ENCODE measurements at regions not wholly inside any gene's neighbourhood (a gene's known extent, or its start where the extent isn't known, plus 50 kb on each side); places are given as distances from the start of the nearest gene placed in this dataset.

GRCh38 chr1:80427881-80428280 lies 1372.9 kb upstream of the ADGRL2 start:
- FAIRE-seq: no peak
- Histone ChIP-seq H3K27me3 (ENCODE audit: control insufficient read depth, insufficient read depth, low read length) (no peaks in the 10 kb centered on the region), H3K36me3 (ENCODE audit: control insufficient read depth in 2 of 3, insufficient read depth in 3 of 3, low read length in 3 of 3) (no peaks in the 10 kb centered on the region), H3K4me3 (ENCODE audit: low read length in 3 of 3) (no peak overlapping the region), H3K9ac (ENCODE audit: low read length in 3 of 3) (no peak overlapping the region), H3K27ac (ENCODE audit: low read depth in 2 of 2, low read length in 2 of 2) (no peak overlapping the region), H3K9me3 (ENCODE audit: control insufficient read depth in 2 of 3, insufficient read depth in 1 of 3, low read length in 3 of 3) (no peaks in the 10 kb centered on the region), H3K4me1 (ENCODE audit: control insufficient read depth in 2 of 3, insufficient read depth in 2 of 3, low read depth in 1 of 3, low read length in 3 of 3) (no peaks in the 10 kb centered on the region)
- intact Hi-C loops (cut with DNase I): no loop called here
- DNase-seq: no peak
- no peak for TF ChIP-seq CTCF (IDR thresholded peaks at IDR 0.05; ENCODE audit: borderline replicate concordance, extremely low read depth, insufficient read depth)

GRCh38 chr1:80424249-80424648 lies 1376.5 kb upstream of the ADGRL2 start:
- FAIRE-seq (no peak), DNase-seq (no peak)
- Histone ChIP-seq H3K9ac (ENCODE audit: low read length in 3 of 3) (no peak overlapping the region), H3K27me3 (ENCODE audit: control insufficient read depth, insufficient read depth, low read length) (no peaks in the 10 kb centered on the region), H3K36me3 (ENCODE audit: control insufficient read depth in 2 of 3, insufficient read depth in 3 of 3, low read length in 3 of 3) (no peaks in the 10 kb centered on the region), H3K27ac (ENCODE audit: low read depth in 2 of 2, low read length in 2 of 2) (no peak overlapping the region), H3K4me3 (ENCODE audit: low read length in 3 of 3) (no peak overlapping the region), H3K4me1 (ENCODE audit: control insufficient read depth in 2 of 3, insufficient read depth in 2 of 3, low read depth in 1 of 3, low read length in 3 of 3) (no peaks in the 10 kb centered on the region), H3K9me3 (ENCODE audit: control insufficient read depth in 2 of 3, insufficient read depth in 1 of 3, low read length in 3 of 3) (no peaks in the 10 kb centered on the region)
- intact Hi-C loops (cut with DNase I): no loop called here
- TF ChIP-seq CTCF (IDR thresholded peaks at IDR 0.05; ENCODE audit: borderline replicate concordance, extremely low read depth, insufficient read depth): no peak

- FAIRE-seq (no peak), DNase-seq (no peak)
- Histone ChIP-seq H3K36me3 (ENCODE audit: control insufficient read depth in 2 of 3, insufficient read depth in 3 of 3, low read length in 3 of 3) (no peaks in the 10 kb centered on the region), H3K4me3 (ENCODE audit: low read length in 3 of 3) (no peak overlapping the region), H3K9ac (ENCODE audit: low read length in 3 of 3) (no peak overlapping the region), H3K27ac (ENCODE audit: low read depth in 2 of 2, low read length in 2 of 2) (no peak overlapping the region), H3K9me3 (ENCODE audit: control insufficient read depth in 2 of 3, insufficient read depth in 1 of 3, low read length in 3 of 3) (no peaks in the 10 kb centered on the region), H3K4me1 (ENCODE audit: control insufficient read depth in 2 of 3, insufficient read depth in 2 of 3, low read depth in 1 of 3, low read length in 3 of 3) (no peaks in the 10 kb centered on the region), H3K27me3 (ENCODE audit: control insufficient read depth, insufficient read depth, low read length) (no peaks in the 10 kb centered on the region)
- intact Hi-C loops (cut with DNase I): no loop called here
- no peak for TF ChIP-seq CTCF (IDR thresholded peaks at IDR 0.05; ENCODE audit: borderline replicate concordance, extremely low read depth, insufficient read depth)
Measured at GRCh38 chr1:80418134-80418533, 1382.6 kb upstream of the ADGRL2 start.

GRCh38 chr1:80417671-80418070 lies 1383.1 kb upstream of the ADGRL2 start:
- H3K4me3 ChIP-seq (ENCODE audit: low read length in 3 of 3): no peak overlapping the region
- no peaks in the 10 kb centered on the region for H3K9me3 ChIP-seq (ENCODE audit: control insufficient read depth in 2 of 3, insufficient read depth in 1 of 3, low read length in 3 of 3)
- no peaks in the 10 kb centered on the region for H3K36me3 ChIP-seq (ENCODE audit: control insufficient read depth in 2 of 3, insufficient read depth in 3 of 3, low read length in 3 of 3)
- H3K27ac ChIP-seq (ENCODE audit: low read depth in 2 of 2, low read length in 2 of 2): no peak overlapping the region
- no peaks in the 10 kb centered on the region for H3K27me3 ChIP-seq (ENCODE audit: control insufficient read depth, insufficient read depth, low read length)
- intact Hi-C loops (cut with DNase I): no loop called here
- no peak for DNase-seq
- H3K9ac ChIP-seq (ENCODE audit: low read length in 3 of 3): no peak overlapping the region
- FAIRE-seq: no peak
- no peaks in the 10 kb centered on the region for H3K4me1 ChIP-seq (ENCODE audit: control insufficient read depth in 2 of 3, insufficient read depth in 2 of 3, low read depth in 1 of 3, low read length in 3 of 3)
- no peak for TF ChIP-seq CTCF (IDR thresholded peaks at IDR 0.05; ENCODE audit: borderline replicate concordance, extremely low read depth, insufficient read depth)

Measured in kidney (tissue), 13 donors.